ENCODE measurements at regions not wholly inside any gene's neighbourhood (a gene's known extent, or its start where the extent isn't known, plus 50 kb on each side); places are given as distances from the start of the nearest gene placed in this dataset.
"Not testable (repeated sequence)": the region's sequence is repeated elsewhere in the genome, so short reads cannot be mapped to it uniquely, and the experiment has no call there.

DNA sequence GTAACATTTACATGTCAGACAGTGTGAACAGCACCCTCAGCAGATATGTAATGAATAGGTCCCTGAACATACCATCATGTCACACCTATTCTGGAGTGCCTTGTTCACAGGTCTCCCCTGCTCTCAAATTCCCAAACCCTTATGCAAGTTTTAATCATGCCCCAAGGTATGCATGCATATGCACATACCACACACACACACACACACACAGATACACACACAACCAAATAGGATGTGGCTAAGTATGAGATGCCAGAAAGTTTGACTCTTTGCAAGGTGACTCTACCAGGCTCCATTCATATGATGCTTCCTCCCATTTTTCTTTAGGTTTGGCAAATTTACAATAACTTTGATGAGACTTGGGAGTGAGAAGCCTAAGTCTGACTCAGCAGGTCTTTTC is 243.8 kb upstream of the IRAK1BP1 start:
- TF ChIP-seq, protein P1, sequence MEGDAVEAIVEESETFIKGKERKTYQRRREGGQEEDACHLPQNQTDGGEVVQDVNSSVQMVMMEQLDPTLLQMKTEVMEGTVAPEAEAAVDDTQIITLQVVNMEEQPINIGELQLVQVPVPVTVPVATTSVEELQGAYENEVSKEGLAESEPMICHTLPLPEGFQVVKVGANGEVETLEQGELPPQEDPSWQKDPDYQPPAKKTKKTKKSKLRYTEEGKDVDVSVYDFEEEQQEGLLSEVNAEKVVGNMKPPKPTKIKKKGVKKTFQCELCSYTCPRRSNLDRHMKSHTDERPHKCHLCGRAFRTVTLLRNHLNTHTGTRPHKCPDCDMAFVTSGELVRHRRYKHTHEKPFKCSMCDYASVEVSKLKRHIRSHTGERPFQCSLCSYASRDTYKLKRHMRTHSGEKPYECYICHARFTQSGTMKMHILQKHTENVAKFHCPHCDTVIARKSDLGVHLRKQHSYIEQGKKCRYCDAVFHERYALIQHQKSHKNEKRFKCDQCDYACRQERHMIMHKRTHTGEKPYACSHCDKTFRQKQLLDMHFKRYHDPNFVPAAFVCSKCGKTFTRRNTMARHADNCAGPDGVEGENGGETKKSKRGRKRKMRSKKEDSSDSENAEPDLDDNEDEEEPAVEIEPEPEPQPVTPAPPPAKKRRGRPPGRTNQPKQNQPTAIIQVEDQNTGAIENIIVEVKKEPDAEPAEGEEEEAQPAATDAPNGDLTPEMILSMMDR (IDR thresholded peaks at IDR 0.05; ENCODE audit: borderline replicate concordance, insufficient read depth, low read depth, low read length) = no peak
- H3K4me3 ChIP-seq (ENCODE audit: low read depth, low read length) = no peak overlapping the region

DNA sequence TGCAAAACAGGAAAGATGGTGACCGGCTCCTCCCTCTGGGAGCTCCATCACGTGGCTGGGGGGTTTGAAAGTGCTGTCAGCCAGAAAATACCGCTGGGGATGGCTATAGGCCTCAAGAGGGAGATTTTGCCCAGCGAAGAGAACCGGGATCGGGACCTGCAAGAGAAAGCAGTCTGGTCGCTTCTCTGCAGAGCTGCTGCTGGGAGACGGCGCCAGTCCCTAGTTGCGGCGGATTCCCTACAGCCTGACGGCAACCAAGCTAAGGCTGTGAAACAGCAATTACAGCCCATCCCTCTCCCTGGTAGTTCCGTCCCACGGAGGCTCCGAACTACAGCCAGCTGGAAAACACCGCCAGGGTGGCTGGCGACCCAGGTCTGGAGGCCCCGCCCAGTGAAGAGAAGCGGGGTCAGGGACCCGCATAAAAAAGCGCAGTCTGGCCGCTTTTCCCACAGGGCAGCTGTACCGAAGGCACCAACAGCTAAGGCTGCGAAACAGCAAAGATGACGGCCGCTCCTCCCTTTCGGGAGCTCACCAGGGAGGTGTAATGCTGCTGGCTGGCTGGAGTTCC is 238.1 kb upstream of the IRAK1BP1 start:
- no peak overlapping the region for H3K4me3 ChIP-seq (ENCODE audit: low read depth, low read length)
- TF ChIP-seq, protein P1 (IDR thresholded peaks at IDR 0.05; ENCODE audit: borderline replicate concordance, insufficient read depth, low read depth, low read length) = no peak

DNA sequence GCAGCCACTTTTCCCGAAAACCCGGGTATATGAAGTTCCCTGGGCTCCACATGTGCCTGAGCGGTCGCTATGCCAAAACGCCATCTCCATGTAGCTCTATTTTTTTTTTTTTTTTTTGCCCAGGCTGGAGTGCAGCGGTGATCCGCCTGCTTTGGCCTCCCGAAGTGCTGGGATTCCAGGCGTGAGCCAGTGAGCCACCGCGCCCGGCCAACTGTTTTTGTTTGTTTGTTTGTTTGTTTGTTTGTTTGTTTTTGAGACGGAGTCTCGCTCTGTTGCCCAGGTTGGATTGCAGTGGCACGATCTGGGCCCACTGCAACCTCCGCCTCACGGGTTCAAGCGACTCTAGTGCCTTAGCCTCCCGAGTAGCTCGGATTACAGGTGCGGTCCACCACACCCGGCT is 237.5 kb upstream of the IRAK1BP1 start:
- TF ChIP-seq, protein P1 (IDR thresholded peaks at IDR 0.05; ENCODE audit: borderline replicate concordance, insufficient read depth, low read depth, low read length) = no peak
- H3K4me3 ChIP-seq (ENCODE audit: low read depth, low read length) = no peak overlapping the region

DNA sequence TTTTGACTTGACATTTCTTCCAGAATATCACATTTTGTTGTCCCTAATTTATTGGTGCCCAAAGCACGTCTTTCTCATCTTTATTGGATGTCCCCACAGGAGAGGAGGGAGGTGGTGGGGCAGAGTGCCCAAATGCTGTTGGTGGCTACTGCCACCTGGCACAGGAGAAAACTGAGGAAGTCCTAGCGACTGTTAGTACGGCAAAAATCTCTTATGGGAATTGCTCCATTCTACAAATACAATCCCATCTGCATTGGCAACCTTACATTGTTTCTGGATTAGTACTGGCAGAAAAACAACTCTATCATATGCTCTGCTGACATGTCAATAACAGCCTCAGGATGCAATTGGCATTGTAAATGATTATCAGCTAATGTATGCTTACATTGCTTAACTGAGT is 235.4 kb upstream of the IRAK1BP1 start:
- H3K4me3 ChIP-seq (ENCODE audit: low read depth, low read length) = no peak overlapping the region
- TF ChIP-seq, protein P1 (IDR thresholded peaks at IDR 0.05; ENCODE audit: borderline replicate concordance, insufficient read depth, low read depth, low read length) = no peak

DNA sequence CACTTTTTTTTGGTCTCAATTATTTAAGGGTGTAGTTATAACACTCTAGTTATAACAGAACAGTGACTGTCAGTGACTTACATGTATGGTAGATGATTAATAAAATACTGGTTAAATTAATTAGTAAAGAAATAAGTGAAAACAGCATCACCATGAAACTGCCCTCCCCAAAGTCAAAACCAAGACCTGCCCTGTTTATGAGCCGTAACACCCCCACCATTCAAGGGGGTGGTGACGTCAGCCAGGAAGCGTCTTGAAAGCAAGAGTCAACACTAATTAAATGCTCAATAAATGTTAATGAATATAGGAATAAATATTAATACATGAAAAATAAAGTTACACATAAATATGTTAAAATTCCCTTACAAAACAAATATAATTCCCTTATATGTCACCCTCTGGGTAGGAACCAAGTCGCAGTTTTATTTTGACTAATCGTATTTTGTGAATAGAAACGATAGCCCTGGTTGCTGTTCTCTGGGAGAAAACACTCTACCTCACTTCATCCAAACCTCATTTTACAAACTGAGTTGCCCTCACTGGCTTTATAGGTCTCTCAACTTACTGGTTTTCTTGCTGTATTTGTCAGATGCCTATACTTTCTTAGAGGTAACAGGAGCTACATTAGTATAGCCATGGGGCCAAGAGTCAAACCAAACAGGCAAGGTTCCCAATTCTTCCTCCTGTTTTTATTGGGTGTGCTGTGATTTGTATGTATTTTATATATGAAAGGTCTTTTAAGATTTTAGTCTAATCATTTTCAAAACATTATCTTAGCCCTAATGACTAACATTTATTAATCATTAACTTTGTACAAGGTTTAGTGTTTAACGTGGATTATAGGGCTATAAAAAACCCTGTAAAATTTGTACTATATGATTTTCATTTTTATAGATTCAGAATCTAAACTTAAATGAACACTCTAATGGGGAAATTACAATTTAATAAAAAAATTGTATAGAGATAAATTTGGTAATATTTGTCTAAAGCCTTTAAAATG is 227.9 kb upstream of the IRAK1BP1 start:
- TF ChIP-seq, protein P1 (IDR thresholded peaks at IDR 0.05; ENCODE audit: borderline replicate concordance, insufficient read depth, low read depth, low read length) = no peak
- no peak overlapping the region for H3K4me3 ChIP-seq (ENCODE audit: low read depth, low read length)

DNA sequence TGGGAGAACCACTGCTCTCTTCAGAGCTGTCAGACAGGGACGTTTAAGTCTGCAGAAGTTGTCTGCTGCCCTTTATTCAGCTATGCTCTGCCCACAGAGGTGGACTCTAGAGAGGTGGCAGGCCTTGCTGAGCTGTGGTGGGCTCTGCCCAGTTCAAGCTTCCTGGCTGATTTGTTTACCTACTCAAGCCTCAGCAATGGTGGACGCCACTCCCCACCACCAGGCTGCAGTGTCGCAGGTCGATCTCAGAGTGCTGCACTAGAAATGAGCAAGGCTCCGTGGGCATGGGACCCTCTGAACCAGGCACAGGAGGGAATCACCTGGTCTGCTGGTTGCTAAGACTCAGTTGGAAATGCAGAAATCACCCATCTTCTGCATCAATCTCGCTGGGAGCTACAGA is 223.4 kb upstream of the IRAK1BP1 start:
- not testable (repeated sequence) for H3K4me3 ChIP-seq (ENCODE audit: low read depth, low read length)

DNA sequence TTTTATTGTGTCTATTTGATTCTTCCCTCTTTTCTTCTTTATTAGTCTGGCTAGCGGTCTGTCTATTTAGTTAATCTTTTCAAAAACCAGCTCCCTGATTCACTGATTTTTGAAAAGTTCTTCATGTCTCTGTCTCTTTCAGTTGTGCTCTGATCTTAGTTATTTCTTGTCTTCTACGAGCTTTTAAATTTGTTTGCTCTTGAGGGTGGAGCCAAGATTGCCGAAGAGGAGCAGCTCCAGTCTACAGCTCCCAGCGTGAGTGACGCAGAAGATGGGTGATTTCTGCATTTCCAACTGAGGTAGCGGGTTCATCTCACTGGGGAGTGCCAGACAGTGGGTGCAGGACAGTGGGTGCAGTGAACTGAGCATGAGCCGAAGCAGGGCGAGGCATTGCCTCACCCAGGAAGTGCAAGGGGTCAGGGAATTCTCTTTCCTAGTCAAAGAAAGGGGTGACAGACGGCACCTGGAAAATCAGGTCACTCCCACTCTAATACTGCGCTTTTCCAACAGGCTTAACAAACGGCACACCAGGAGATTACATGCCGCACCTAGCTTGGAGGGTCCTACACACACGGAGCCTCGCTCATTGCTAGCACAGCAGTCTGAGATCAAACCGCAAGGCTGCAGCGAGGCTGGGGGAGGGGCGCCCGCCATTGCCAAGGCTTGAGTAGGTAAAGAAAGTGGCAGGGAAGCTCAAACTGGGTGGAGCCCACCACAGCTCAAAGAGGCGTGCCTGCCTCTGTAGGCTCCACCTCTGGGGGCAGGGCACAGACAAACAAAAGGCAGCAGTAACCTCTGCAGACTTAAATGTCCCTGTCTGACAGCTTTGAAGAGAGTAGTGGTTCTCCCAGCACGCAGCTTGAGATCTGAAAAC is 220.6 kb upstream of the IRAK1BP1 start:
- H3K4me3 ChIP-seq (ENCODE audit: low read depth, low read length) = not testable (repeated sequence)

DNA sequence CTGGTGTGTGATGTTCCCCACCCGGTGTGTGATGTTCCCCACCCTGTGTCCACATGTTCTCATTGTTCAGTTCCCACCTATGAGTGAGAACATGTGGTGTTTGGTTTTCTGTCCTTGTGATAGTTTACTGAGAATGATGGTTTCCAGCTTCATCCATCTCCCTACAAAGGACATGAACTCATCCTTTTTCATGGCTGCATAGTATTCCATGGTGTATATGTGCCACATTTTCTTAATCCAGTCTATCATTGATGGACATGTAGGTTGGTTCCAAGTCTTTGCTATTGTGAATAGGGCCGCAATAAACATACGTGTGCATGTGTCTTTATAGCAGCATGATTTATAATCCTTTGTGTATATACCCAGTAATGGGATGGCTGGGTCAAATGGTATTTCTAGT is 201.5 kb upstream of the IRAK1BP1 start:
- not testable (repeated sequence) for H3K4me3 ChIP-seq (ENCODE audit: low read depth, low read length)
